ENCODE measurements at regions not wholly inside any gene's neighbourhood (a gene's known extent, or its start where the extent isn't known, plus 50 kb on each side); places are given as distances from the start of the nearest gene placed in this dataset.

- TF ChIP-seq POLR2A (IDR thresholded peaks at IDR 0.05) (no peak), CTCF (IDR thresholded peaks at IDR 0.05) (no peak)
Observed at GRCh38 chr17:16881239-16881924, 90.5 kb downstream of the TNFRSF13B start.

All from upper lobe of left lung (tissue), 4 donors.